Adrenal gland (tissue), 5 donors: ENCODE measurements at regions not wholly inside any gene's neighbourhood (a gene's known extent, or its start where the extent isn't known, plus 50 kb on each side); places are given as distances from the start of the nearest gene placed in this dataset.

Experiments used
- CTCF ChIP-seq, 6 experiments: fragments of 450-650 bp in 4 of 6; fragments of 200-600 bp in 2 of 6; sonication (generic) in 1 of 6; IDR thresholded peaks; 1 replicate in 5 of 6; 2 replicates in 1 of 6; pipeline versions ENCODE4 v1.5.1 to v1.8.0; 2016 to 2021; ENCODE audit warnings: antibody characterized with exemption in 6 of 6, mild to moderate bottlenecking in 2 of 6, moderate library complexity in 1 of 6
- POLR2A ChIP-seq, 2 donors: fragments of 450-650 bp; IDR thresholded peaks; one replicate each; pipeline ENCODE4 v1.6.1; 2017; ENCODE audit warnings: antibody characterized with exemption in 2 of 2, mild to moderate bottlenecking in 2 of 2, moderate library complexity in 1 of 2
- donor health status: DM: no; HTN: no; CAD: no.

GRCh38 chr1:104082221-104082620 is 332.5 kb downstream of the AMY1C start:
- TF ChIP-seq CTCF (IDR thresholded peaks at IDR 0.05) (no peak), POLR2A (IDR thresholded peaks at IDR 0.05) (no peak)
